Stimulated activated CD4-positive, alpha-beta T cell treated with anti-CD3 and anti-CD28 coated beads, Interleukin-4, amount 100 ng/mL, for 24 hours (primary cell): ENCODE measurements at regions not wholly inside any gene's neighbourhood (a gene's known extent, or its start where the extent isn't known, plus 50 kb on each side); places are given as distances from the start of the nearest gene placed in this dataset.

ENCODE experiments used
- DNase-seq: peaks from one replicate; pipeline ENCODE4 v3.0.0-alpha.2; 2020

- no peak for DNase-seq
These were observed 297.4 kb upstream of the SFRP2 start for GRCh38 chr4:154086247-154086646.

- DNase-seq: no peak
These were observed 296.0 kb upstream of the SFRP2 start for GRCh38 chr4:154084864-154085263.

DNA sequence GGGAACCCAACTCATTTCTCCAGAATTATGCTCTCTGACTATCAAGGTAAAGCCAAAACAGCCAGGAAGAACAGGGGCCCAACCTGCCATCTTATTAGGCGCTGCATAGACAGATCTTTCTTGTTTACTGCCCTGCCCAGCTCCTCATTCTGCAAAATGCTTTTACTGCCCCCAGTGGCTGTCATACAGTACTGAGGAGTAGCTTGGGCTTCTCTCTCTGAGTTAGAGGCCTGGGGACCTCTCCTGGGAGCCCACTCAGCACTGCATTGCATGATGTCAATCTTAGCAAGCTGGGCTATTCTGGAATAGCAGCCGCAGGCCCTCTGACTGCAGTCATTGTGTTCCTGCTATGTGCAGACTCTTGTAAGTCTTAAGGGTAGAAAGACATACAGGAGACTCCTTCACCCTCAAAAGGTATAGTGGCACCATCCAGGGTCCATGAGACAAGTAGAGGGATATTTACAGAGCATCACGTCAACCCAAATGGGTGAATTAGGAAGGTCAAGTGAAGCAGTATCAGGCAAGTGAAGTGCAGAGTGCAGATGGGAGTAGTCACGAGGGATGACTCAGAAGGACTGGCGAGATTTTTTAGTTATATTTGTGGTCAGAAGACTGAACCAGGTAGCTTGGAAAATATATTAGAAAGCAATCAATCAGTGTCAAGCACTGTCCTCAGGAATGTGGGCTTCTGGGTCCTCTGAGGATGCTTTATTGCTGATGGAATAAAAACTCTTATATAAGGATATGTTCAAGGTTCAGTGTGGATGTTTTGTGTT, 294.1 kb upstream of the SFRP2 start:
- no peak for DNase-seq

DNA sequence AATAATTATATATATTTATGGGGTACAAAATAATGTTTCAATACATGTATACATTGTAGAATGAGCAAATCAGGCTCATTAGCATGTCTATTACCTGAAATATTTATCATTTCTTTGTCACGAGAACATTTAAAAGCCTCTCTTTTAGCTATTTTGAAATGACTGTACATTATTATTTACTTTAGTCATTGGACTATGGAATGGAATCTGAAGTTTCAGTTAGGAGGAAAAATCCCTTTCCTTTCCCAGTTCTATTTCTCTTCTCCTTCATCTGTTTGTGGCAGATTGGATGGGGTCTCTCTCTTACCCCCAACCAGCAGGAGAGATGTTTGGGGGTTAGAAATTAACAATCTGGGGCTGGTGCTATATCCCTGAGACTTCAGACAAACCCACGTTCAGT, 292.5 kb upstream of the SFRP2 start:
- DNase-seq: no peak

DNA sequence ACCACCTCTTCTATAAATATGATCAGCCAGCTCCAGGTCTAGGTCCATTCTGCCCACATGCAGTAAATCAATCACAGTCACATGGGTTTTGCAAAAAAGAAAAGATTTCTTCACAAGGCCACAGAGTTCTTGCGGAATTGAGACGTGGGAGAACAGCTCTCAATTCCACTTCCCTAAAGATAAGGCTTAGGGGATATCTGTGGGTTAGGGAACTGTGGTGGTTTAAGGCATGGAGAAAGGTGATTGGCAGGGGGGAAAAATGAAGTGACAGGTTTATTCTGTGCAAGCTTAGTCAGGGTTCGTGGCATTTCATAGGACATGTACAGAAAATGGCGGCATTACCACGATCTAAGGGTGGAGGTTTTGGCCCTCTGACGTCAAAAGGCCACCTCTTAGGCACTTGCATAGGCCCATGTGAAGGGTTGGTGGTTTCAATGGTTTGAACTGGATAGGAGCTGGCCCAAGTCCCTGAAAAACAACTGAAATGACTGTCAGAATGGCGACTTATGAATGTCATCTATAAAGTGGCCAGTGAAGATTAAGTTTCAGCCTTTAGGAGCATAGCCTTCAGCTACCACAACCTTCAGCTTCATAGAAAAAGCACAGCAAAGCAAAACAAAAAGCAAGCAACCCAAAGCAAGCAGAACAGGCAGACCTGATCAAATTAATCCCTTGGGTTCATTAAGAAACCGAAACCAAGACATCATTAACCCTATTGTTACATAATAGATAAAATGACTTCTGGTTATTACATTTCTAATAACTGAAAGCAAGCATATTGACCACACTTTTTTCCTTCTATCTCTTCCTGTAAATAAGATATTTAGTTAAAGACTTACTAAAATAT, 289.8 kb upstream of the SFRP2 start:
- DNase-seq: no peak

- DNase-seq: no peak
These were observed 288.0 kb upstream of the SFRP2 start for GRCh38 chr4:154076921-154077320.

DNA sequence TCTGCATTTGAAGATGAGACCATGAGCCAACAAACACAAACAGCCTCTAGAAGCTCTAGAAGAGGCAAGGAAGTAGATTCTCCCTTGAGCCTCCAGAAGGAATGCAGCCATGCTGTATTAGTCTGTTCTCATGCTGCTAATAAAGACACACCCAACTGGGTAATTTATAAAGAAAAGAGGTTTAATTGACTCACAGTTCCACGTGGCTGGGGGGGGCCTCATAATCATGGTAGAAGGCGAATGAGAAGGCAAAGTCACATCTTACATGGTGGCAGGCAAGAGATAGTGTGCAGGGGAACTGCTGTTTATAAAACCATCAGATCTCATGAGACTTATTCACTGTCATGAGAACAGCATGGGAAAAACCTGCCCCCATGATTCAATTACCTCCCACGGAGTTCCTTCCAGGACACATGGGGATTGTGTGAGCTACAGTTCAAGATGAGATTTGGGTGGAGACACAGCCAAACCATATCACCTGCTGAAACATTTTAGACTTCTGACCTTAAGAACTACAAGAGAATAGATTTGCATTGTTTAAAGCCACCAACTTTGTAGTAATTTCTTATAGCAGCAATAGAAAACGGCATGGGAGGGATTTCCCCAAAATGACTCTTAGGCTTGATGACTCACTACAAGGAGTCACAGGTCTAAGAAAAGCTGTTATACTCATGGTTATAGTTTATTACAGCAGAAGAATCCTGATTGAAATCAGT, 284.4 kb upstream of the SFRP2 start:
- peak; percentile 15 for DNase-seq

- no peak for DNase-seq
These were observed 278.9 kb upstream of the SFRP2 start for GRCh38 chr4:154067786-154068185.

GRCh38 chr4:154065368-154065767, 276.5 kb upstream of the SFRP2 start:
- no peak for DNase-seq

DNA sequence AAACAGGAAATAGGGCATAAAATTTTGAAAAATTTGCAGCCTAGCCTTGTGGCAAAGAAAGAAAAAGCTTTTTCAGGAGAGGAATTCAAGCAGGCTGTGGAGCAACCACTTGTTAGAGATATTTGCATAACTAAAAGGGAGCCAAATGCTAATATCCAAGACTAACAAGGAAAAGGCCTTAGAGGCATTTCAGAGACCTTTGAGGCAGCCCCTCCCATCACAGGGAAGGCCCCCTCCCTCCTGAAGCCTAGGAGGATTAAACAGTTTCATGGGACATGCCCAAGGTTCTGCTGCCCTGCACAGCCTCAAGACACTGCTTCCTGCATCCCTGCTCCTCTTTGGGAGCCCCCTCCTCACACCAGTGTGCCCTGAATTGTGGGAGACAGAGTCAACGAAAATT, 275.4 kb upstream of the SFRP2 start:
- no peak for DNase-seq

GRCh38 chr4:154049457-154050181, 260.7 kb upstream of the SFRP2 start:
- no peak for DNase-seq

- no peak for DNase-seq
These were observed 258.9 kb upstream of the SFRP2 start for GRCh38 chr4:154047733-154048132.

GRCh38 chr4:154044742-154045485, 256.0 kb upstream of the SFRP2 start:
- no peak for DNase-seq

GRCh38 chr4:154044108-154044531, 255.2 kb upstream of the SFRP2 start:
- DNase-seq: no peak

DNA sequence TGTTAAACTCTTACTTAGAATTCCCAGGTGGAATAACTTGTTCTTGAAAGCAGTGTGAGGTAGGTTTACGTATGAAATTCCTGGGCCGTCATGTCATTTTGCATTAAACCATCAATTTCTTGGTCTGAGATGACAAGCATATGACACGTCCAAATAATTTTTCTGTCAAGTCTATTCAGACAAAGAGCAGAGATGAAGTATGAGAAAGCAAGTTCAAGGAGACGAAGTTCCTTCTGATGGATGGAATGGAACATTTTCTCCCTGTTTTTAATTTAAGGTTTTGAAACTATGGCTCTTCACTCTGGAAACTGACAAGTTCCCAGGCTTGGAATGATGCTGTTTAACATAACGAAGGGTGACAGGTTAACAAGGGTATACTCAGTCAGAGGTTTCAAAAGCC, 252.8 kb upstream of the SFRP2 start:
- no peak for DNase-seq

DNA sequence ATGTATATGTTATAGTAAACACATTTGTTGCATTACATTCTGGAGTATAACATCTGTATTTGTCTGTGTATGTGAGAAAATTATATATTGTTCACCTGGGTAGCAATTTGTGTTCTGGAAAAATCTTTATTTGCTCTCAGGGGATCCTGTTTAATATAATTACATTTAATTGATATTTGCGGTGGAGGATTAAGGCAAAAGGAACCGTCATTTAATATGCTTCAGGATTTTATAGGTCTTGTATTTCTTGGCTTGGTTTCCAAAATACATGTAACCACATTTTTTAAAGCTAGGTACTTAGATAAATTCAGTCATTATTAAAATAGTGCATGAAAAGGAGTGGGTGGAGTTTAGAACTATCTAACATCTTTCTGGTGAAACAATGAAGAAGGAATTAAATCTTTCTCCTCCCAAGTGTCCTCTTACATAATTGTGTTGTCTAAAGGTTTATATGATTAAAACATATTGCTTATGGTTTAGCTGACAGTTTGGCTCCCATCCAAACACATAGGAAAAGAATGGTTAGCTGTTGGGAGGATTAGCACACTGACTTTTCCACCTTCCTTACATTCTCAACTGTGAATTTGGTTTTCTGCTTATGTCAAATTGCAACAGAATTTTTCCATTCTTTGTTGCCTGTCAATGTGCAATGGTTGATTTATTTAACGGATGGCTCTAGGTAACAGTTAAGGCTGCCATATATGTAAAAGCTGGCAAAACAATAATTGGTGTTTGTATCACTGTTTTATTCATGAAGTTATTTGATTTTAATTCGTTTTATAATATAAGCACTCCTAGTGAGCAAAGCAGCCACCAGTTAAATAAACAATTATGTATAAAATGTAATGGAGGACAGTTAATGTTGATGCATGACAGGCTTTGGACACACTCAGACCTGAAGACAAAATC, 250.8 kb upstream of the SFRP2 start:
- DNase-seq: no peak

DNA sequence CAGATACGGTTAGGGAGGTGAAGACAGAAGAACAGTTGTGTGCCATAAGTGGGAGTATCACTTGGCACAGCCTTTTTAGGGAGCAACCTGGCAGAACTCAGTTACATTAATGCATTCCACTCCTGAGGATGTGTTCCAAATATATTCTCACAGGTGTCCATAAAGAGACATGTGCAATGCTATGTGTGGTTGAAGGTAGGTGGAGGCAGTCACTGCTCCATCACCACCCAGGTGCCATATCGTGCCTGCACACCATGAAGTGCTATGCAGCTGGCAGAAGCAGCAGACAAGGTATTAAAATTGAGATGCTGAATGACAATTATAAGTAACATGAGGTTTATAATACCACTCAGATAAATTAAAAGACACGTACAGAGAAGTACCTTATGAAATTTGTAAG, 248.0 kb upstream of the SFRP2 start:
- no peak for DNase-seq

DNA sequence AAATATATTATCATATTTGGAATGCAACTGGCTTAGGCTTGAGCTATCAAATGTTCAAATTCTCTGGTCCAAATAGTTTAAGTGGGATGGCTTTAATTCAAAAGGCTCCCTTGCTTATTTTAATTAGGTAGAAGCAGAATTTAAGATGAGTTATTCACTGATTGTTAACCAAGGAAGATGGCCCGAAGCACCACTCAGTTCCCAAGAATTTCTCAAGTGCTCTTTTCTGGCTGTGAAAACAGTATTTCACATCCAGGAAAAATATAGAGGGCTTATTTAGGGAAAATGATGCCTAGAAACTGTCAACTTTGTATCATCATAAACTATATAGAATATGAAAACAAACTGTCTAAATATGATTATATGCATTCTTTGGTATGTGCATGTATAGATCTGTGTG, 246.5 kb upstream of the SFRP2 start:
- DNase-seq: no peak

GRCh38 chr4:154033921-154034320, 245.0 kb upstream of the SFRP2 start:
- DNase-seq: no peak

DNA sequence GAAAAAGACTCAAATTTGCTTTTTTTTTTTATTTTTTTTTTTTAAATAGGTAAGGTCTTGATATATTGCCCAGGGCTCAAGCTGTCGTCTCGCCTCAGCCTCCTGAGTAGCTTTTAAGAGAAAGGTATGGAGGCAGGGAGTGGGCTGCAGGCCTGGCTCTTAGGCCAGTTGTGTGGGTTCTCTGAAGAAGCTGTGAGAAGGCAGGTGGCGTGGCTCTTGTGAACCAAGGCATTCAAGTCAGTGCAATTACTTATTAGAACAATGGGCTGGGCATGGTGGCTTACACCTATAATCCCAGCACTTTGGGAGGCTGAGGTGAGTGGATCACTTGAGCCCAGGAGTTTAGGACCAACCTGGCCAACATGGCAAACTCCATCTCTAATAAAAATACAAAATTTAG, 244.0 kb upstream of the SFRP2 start:
- no peak for DNase-seq

DNA sequence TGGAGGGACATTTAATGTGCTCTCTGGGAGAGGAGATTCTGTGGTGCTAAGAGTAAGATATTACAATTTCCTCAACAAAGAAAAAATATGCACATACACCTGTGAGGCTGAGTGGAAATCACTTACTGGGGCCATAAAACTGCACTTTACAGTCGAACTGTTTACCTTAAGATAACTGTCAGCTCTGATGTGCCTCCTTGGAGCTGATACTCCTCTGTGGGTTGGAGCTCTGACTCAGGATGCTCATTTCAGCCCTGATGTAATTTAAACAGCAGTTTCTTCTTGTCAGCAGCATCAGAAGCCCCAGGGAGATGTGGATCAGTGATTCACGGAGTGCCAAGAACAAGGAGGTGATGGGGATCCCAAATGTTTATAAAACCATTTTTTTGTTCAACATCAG, 241.9 kb upstream of the SFRP2 start:
- no peak for DNase-seq
